Brain microvascular endothelial cell (primary cell): ENCODE measurements at regions not wholly inside any gene's neighbourhood (a gene's known extent, or its start where the extent isn't known, plus 50 kb on each side); places are given as distances from the start of the nearest gene placed in this dataset.

Experiments used
- DNase-seq: peaks from one replicate; pipeline ENCODE4 v3.0.0-alpha.2; 2020
- H3K27ac ChIP-seq: fragments of 250-450 bp; sonication (Bioruptor Pico); 2 replicates; pipeline ENCODE4 v1.5.1; 2020; ENCODE audit warnings: mild to moderate bottlenecking, moderate library complexity
- H3K27me3 ChIP-seq: fragments of 250-450 bp; sonication (Bioruptor Pico); replicated peaks from 2 replicates; pipeline ENCODE4 v1.5.1; 2020; ENCODE audit warnings: mild to moderate bottlenecking
- H3K36me3 ChIP-seq: fragments of 250-450 bp; sonication (Bioruptor Pico); replicated peaks from 2 replicates; pipeline ENCODE4 v1.5.1; 2020; ENCODE audit warnings: mild to moderate bottlenecking
- H3K4me3 ChIP-seq: 2 replicates; pipeline ENCODE4 v1.5.1; 2011; ENCODE audit warnings: low read depth, mild to moderate bottlenecking, control low read depth, low read length, moderate library complexity
- CTCF ChIP-seq: IDR thresholded peaks from 2 replicates; pipeline ENCODE4 v1.5.1; 2011; ENCODE audit warnings: low read depth, mild to moderate bottlenecking, moderate library complexity, low read length, control low read depth, inconsistent platforms; ENCODE audit errors: missing control alignments
- in situ Hi-C: cut with HindIII; loops from 2 replicates; pipeline ENCODE4 v1.10.0; 2017; ENCODE audit warnings: low sequenced_read_pairs, low pct_ligation_motif_present

GRCh38 chr5:90338712-90339372, 70.7 kb downstream of the CETN3 start:
- no peak overlapping the region for H3K27ac ChIP-seq
- no peaks in the 10 kb centered on the region for H3K27me3 ChIP-seq
- in situ Hi-C loops: no loop called here
- TF ChIP-seq CTCF: no peak
- H3K4me3 ChIP-seq: no peak overlapping the region
- no peak for DNase-seq
- no peaks in the 10 kb centered on the region for H3K36me3 ChIP-seq

- no peaks in the 10 kb centered on the region for H3K36me3 ChIP-seq
- TF ChIP-seq CTCF: no peak
- in situ Hi-C loops: no loop called here
- no peaks in the 10 kb centered on the region for H3K27me3 ChIP-seq
- H3K4me3 ChIP-seq: no peak overlapping the region
- no peak overlapping the region for H3K27ac ChIP-seq
- no peak for DNase-seq
Observed at GRCh38 chr5:90337449-90338052, 72.0 kb downstream of the CETN3 start.

GRCh38 chr5:90336752-90337151, 72.8 kb downstream of the CETN3 start:
- H3K27ac ChIP-seq: no peak overlapping the region
- DNase-seq: no peak
- in situ Hi-C loops: no loop called here
- H3K4me3 ChIP-seq: no peak overlapping the region
- TF ChIP-seq CTCF: no peak
- H3K27me3 ChIP-seq: no peaks in the 10 kb centered on the region
- H3K36me3 ChIP-seq: no peaks in the 10 kb centered on the region

GRCh38 chr5:90334741-90335140, 74.8 kb downstream of the CETN3 start:
- no peaks in the 10 kb centered on the region for H3K27me3 ChIP-seq
- TF ChIP-seq CTCF: no peak
- no peak for DNase-seq
- H3K4me3 ChIP-seq: no peak overlapping the region
- H3K36me3 ChIP-seq: no peaks in the 10 kb centered on the region
- in situ Hi-C loops: no loop called here
- H3K27ac ChIP-seq: no peak overlapping the region

GRCh38 chr5:90329911-90330310, 79.6 kb downstream of the CETN3 start:
- Histone ChIP-seq H3K27ac (no peak overlapping the region), H3K4me3 (no peak overlapping the region), H3K27me3 (no peaks in the 10 kb centered on the region), H3K36me3 (no peaks in the 10 kb centered on the region)
- DNase-seq: no peak
- no peak for TF ChIP-seq CTCF
- in situ Hi-C loops: no loop called here

GRCh38 chr5:90326995-90327394, 82.6 kb downstream of the CETN3 start:
- in situ Hi-C loops: no loop called here
- Histone ChIP-seq H3K27ac (no peak overlapping the region), H3K27me3 (no peaks in the 10 kb centered on the region)

More at GRCh38 chr5:90326995-90327394, 82.6 kb downstream of the CETN3 start:
- no peak for DNase-seq
- Histone ChIP-seq H3K36me3 (no peaks in the 10 kb centered on the region), H3K4me3 (no peak overlapping the region)
- no peak for TF ChIP-seq CTCF
